ENCODE measurements at regions not wholly inside any gene's neighbourhood (a gene's known extent, or its start where the extent isn't known, plus 50 kb on each side); places are given as distances from the start of the nearest gene placed in this dataset.

- FAIRE-seq (no peak), ATAC-seq (no peak), DNase-seq (ENCODE audit: extremely low read depth in 1 of 4, low spot score in 3 of 4) (no peak)
- Histone ChIP-seq H3K4me3 (no peak overlapping the region), H2AFZ (ENCODE audit: low read depth, low read length) (no peak overlapping the region), H3K9me3 (replicated peaks; ENCODE audit: control insufficient read depth, insufficient read depth, low read depth, low read length) (no peaks in the 10 kb centered on the region), H3K36me3 (ENCODE audit: control insufficient read depth, insufficient read depth, low read length) (no peaks in the 10 kb centered on the region), H3K79me2 (ENCODE audit: control insufficient read depth, insufficient read depth, low read length) (no peaks in the 10 kb centered on the region), H3K9me1 (ENCODE audit: control insufficient read depth, insufficient read depth, low read length) (no peaks in the 10 kb centered on the region), H4K20me1 (replicated peaks; ENCODE audit: control insufficient read depth, insufficient read depth, low read length) (no peaks in the 10 kb centered on the region), H3K4me2 (ENCODE audit: insufficient read depth, low read length) (no peak overlapping the region), H3K4me1 (replicated peaks in 1 of 2; ENCODE audit: control insufficient read depth in 2 of 2, insufficient read depth in 2 of 2, low read length in 2 of 2) (no peaks in the 10 kb centered on the region), H3K27me3 (ENCODE audit: control insufficient read depth in 2 of 2, insufficient read depth in 2 of 2, low read length in 2 of 2) (no peaks in the 10 kb centered on the region), H3K9ac (ENCODE audit: insufficient read depth in 1 of 2, low read depth in 2 of 2, low read length in 2 of 2) (no peak overlapping the region), H3K27ac (ENCODE audit: extremely low read depth, low read depth, low read length) (no peak overlapping the region)
- ChIA-PET CTCF (ENCODE audit: low intra/inter-chr PET ratio) (no interaction called here), POLR2A (no interaction called here)
- TF ChIP-seq SMARCA4 (IDR thresholded peaks at IDR 0.05) (no peak), ETS1 (conservative IDR thresholded peaks at IDR 0.05; ENCODE audit: control insufficient read depth, low read depth, low read length) (no peak), ZNF23 (CRISPR knock-in tag; IDR thresholded peaks at IDR 0.05) (no peak), E2F6 (IDR thresholded peaks at IDR 0.05; ENCODE audit: borderline replicate concordance in 1 of 2, extremely low read depth in 1 of 2, insufficient read depth in 1 of 2, insufficient read length in 1 of 2, low read depth in 1 of 2, low read length in 1 of 2, poor library complexity in 1 of 2, severe bottlenecking in 1 of 2) (no peak), HDAC8 (tag; IDR thresholded peaks at IDR 0.05) (no peak), CBX2 (IDR thresholded peaks at IDR 0.05; ENCODE audit: insufficient read depth, low read length, poor library complexity, severe bottlenecking) (no peak), OTX1 (CRISPR knock-in tag; IDR thresholded peaks at IDR 0.05) (no peak), ZNF224 (CRISPR knock-in tag; IDR thresholded peaks at IDR 0.05) (no peak), PHTF2 (CRISPR knock-in tag; IDR thresholded peaks at IDR 0.05) (no peak)
- WGBS (ENCODE audit: insufficient coverage, low coverage, missing lambda C conversion rate), result no CpG with 5 or more reads among the region's 6 CpGs
- intact Hi-C loops (cut with micrococcal nuclease), result no loop called here
- in situ Hi-C loops (cut with MboI), result no loop called here
- BruUV-seq (replicated peaks), result no TSS peak
Observed at GRCh38 chr9:29965834-29966233, 2392.6 kb upstream of the C9orf72 start.

Measured in K562 (cell line).